K562 (cell line): ENCODE measurements at regions not wholly inside any gene's neighbourhood (a gene's known extent, or its start where the extent isn't known, plus 50 kb on each side); places are given as distances from the start of the nearest gene placed in this dataset.

Source experiments
- ATAC-seq: fragments of 200-7000 bp; cut with Tn5 transposase; 3 replicates; pipeline ENCODE4 v1.9.1; 2020; ENCODE audit warnings: moderate library complexity
- BruUV-seq: library from RNA; stranded (reverse); fragments of 400-500 nt; replicated peaks from 2 replicates; lab custom pipeline; 2021; lab: Mats Ljungman, UMichigan
- CTCF ChIA-PET: fragments of 300-600 bp; formaldehyde crosslinking; extraction: SDS; loops from one replicate; lab custom pipeline; 2021; ENCODE audit warnings: low intra/inter-chr PET ratio; lab: Yijun Ruan, JAX
- POLR2A ChIA-PET: fragments of 300-600, 350-650 bp; sonication (Branson Sonifier 250); formaldehyde crosslinking; extraction: SDS; loops from one replicate; lab custom pipeline; 2021; ENCODE audit warnings: antibody characterized with exemption, inconsistent platforms; lab: Yijun Ruan, JAX
- DNase-seq, 4 experiments: peaks; one replicate each; pipeline versions ENCODE4 v3.0.0 to v3.0.0-alpha.2; 2011 to 2018; ENCODE audit warnings: low spot score in 3 of 4, mixed read lengths in 3 of 4; ENCODE audit errors: extremely low read depth in 1 of 4
- FAIRE-seq: peaks from 2 replicates; lab custom pipeline; 2011; peaks lifted over from hg19 to GRCh38; lab: Jason Lieb, UNC
- H2AFZ ChIP-seq: 2 replicates; pipeline ENCODE4 v1.6.0; 2011; ENCODE audit warnings: low read depth, low read length, control low read depth, inconsistent platforms
- H3K27ac ChIP-seq: fragments of 200-600 bp; 3 replicates; pipeline ENCODE4 v1.8.0; 2011; ENCODE audit warnings: low read depth, mild to moderate bottlenecking, control low read depth, inconsistent platforms, low read length, moderate library complexity, mixed read lengths; ENCODE audit errors: extremely low read depth
- H3K27me3 ChIP-seq, 2 experiments: fragments of 300-600 bp in 1 of 2; 2 replicates in 1 of 2; 3 replicates in 1 of 2; pipeline versions ENCODE4 v1.6.0 to v1.8.0; 2011; ENCODE audit warnings: inconsistent platforms in 2 of 2, low read length in 2 of 2, mild to moderate bottlenecking in 1 of 2, mixed read lengths in 1 of 2, moderate library complexity in 1 of 2; ENCODE audit not compliant: control insufficient read depth in 2 of 2, insufficient read depth in 2 of 2
- H3K36me3 ChIP-seq: fragments of 300-600 bp; 3 replicates; pipeline ENCODE4 v1.8.0; 2011; ENCODE audit warnings: mild to moderate bottlenecking, low read length, inconsistent platforms; ENCODE audit not compliant: control insufficient read depth, insufficient read depth
- H3K4me1 ChIP-seq, 2 experiments: fragments of 200-600 bp in 1 of 2; replicated peaks in 1 of 2; 2 replicates in 1 of 2; 3 replicates in 1 of 2; pipeline versions ENCODE4 v1.5.1 to v1.8.0; 2011; ENCODE audit warnings: inconsistent platforms in 2 of 2, low read length in 2 of 2, mild to moderate bottlenecking in 1 of 2, mixed read lengths in 1 of 2, moderate library complexity in 1 of 2; ENCODE audit not compliant: control insufficient read depth in 2 of 2, insufficient read depth in 2 of 2
- H3K4me2 ChIP-seq: 2 replicates; pipeline ENCODE4 v1.6.1; 2011; ENCODE audit warnings: low read length, control low read depth, inconsistent platforms, mixed read lengths; ENCODE audit not compliant: insufficient read depth
- H3K4me3 ChIP-seq: fragments of 200-600 bp; sonication (generic), shearing (Covaris generic); 2 replicates; pipeline ENCODE4 v1.5.1; 2016; ENCODE audit warnings: control low read depth, inconsistent platforms
- H3K79me2 ChIP-seq: fragments of 200-600 bp; 3 replicates; pipeline ENCODE4 v1.8.0; 2011; ENCODE audit warnings: low read length, inconsistent platforms; ENCODE audit not compliant: control insufficient read depth, insufficient read depth
- H3K9ac ChIP-seq, 2 experiments: 2 replicates each; pipeline versions ENCODE4 v1.6.0 to v1.6.1; 2011; ENCODE audit warnings: low read depth in 2 of 2, low read length in 2 of 2, control low read depth in 1 of 2, inconsistent platforms in 1 of 2, mild to moderate bottlenecking in 1 of 2, mixed read lengths in 1 of 2; ENCODE audit not compliant: insufficient read depth in 1 of 2
- H3K9me1 ChIP-seq: one replicate; pipeline ENCODE4 v1.6.0; 2011; ENCODE audit warnings: inconsistent platforms, mild to moderate bottlenecking, low read length, moderate library complexity; ENCODE audit not compliant: control insufficient read depth, insufficient read depth
- H3K9me3 ChIP-seq: replicated peaks from 2 replicates; pipeline ENCODE4 v1.5.1; 2011; ENCODE audit warnings: low read depth, low read length, inconsistent platforms; ENCODE audit not compliant: control insufficient read depth, insufficient read depth
- H4K20me1 ChIP-seq: replicated peaks from 2 replicates; pipeline ENCODE4 v1.6.1; 2011; ENCODE audit warnings: low read length, inconsistent platforms, mixed read lengths; ENCODE audit not compliant: control insufficient read depth, insufficient read depth
- MYNN ChIP-seq, 2 experiments: sonication (generic); formaldehyde crosslinking in 1 of 2; IDR thresholded peaks; 2 replicates each; pipeline versions ENCODE4 v1.5.0 to v1.6.1; 2016 to 2020; ENCODE audit warnings: antibody characterized with exemption in 1 of 2, missing genetic modification reagents in 1 of 2
- RAD21 ChIP-seq, 2 experiments: fragments of 250-450 bp in 1 of 2; fragments of 450-650 bp in 1 of 2; sonication (Bioruptor Pico) in 1 of 2; formaldehyde crosslinking in 1 of 2; IDR thresholded peaks in 1 of 2; conservative IDR thresholded peaks in 1 of 2; 2 replicates each; pipeline versions ENCODE4 v1.4.0 to v1.8.0; 2020 to 2022; ENCODE audit warnings: mild to moderate bottlenecking in 2 of 2, moderate library complexity in 1 of 2
- SRSF7 ChIP-seq: fragments of 200-400 bp; formaldehyde crosslinking; optimal IDR thresholded peaks from 2 replicates; pipeline ENCODE3; 2017; ENCODE audit warnings: mild to moderate bottlenecking, low read depth, low read length
- ZFP1 ChIP-seq: fragments of 450-650 bp; formaldehyde crosslinking; IDR thresholded peaks from 2 replicates; pipeline ENCODE4 v1.4.0; 2020; ENCODE audit warnings: mild to moderate bottlenecking, mixed read lengths
- ZNF77 ChIP-seq: fragments of 250-450 bp; sonication (Bioruptor Pico); IDR thresholded peaks from 2 replicates; pipeline ENCODE4 v1.5.0; 2020
- WGBS: fragments of 100-300 bp; shearing (Covaris generic); methylation state at CpG from one replicate; pipeline ENCODE4 v1.1.6; 2016; ENCODE audit warnings: low coverage, mixed read lengths; ENCODE audit not compliant: insufficient coverage; ENCODE audit errors: missing lambda C conversion rate; 5-methylcytosine and 5-hydroxymethylcytosine counted together
- in situ Hi-C: fragments of 300-500 bp; cut with MboI; formaldehyde crosslinking; loops from 4 replicates; pipeline ENCODE4 v1.15.0; 2018; ENCODE audit warnings: inconsistent platforms, mixed read lengths
- intact Hi-C: fragments of 100-400 bp; cut with micrococcal nuclease; formaldehyde crosslinking; loops from 2 replicates; pipeline ENCODE4 v1.14.2; 2022
- TF ChIP-seq, protein P1 (sequence below): fragments of 250-450 bp; sonication (Bioruptor Pico); IDR thresholded peaks from 2 replicates; pipeline ENCODE4 v1.8.0; 2021; ENCODE audit warnings: mild to moderate bottlenecking, moderate library complexity
- TF ChIP-seq, protein P2 (sequence below): fragments of 450-650 bp; conservative IDR thresholded peaks from 2 replicates; pipeline ENCODE4 v1.6.1; 2016; ENCODE audit warnings: missing genetic modification characterization, low read depth, mild to moderate bottlenecking, missing compliant biosample characterization, moderate library complexity
- TF ChIP-seq, protein P3 (sequence below): fragments of 250-450 bp; sonication (Bioruptor Pico); IDR thresholded peaks from 2 replicates; pipeline ENCODE4 v1.8.0; 2021; ENCODE audit warnings: borderline replicate concordance, mild to moderate bottlenecking, moderate library complexity; ENCODE audit not compliant: poor library complexity, severe bottlenecking
- TF ChIP-seq, protein P4 (sequence below): fragments of 450-650 bp; formaldehyde crosslinking; conservative IDR thresholded peaks from 2 replicates; pipeline ENCODE4 v1.4.0; 2022; ENCODE audit warnings: mild to moderate bottlenecking, missing genetic modification characterization
- TF ChIP-seq, protein P5 (sequence below): sonication (generic); formaldehyde crosslinking; IDR thresholded peaks from 2 replicates; pipeline ENCODE4 v1.8.1; 2023; ENCODE audit warnings: missing genetic modification reagents, mild to moderate bottlenecking, borderline replicate concordance

DNA sequence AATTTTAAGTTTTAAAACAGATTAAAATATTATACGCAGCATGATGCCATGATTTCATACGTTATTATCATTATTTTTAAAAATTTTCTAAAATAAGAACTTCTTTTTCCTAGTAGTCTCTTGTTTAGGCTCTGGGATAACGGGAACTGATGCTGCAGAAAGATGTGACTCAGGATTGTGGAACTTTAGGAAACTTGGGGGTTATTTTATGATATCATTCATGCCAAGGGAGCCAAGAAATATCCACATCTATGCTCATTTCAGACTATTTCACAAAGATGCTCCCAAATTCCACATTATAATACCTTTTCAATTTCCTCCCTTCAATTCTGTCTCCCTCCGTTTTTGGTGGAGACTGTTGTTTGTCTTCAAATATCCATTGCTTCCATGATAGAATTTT lies 236.4 kb downstream of the HS3ST3A1 start (continued):
- TF ChIP-seq, protein P1, sequence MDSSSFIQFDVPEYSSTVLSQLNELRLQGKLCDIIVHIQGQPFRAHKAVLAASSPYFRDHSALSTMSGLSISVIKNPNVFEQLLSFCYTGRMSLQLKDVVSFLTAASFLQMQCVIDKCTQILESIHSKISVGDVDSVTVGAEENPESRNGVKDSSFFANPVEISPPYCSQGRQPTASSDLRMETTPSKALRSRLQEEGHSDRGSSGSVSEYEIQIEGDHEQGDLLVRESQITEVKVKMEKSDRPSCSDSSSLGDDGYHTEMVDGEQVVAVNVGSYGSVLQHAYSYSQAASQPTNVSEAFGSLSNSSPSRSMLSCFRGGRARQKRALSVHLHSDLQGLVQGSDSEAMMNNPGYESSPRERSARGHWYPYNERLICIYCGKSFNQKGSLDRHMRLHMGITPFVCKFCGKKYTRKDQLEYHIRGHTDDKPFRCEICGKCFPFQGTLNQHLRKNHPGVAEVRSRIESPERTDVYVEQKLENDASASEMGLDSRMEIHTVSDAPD: no peak
- TF ChIP-seq, all 486 proteins: peak for 0

DNA sequence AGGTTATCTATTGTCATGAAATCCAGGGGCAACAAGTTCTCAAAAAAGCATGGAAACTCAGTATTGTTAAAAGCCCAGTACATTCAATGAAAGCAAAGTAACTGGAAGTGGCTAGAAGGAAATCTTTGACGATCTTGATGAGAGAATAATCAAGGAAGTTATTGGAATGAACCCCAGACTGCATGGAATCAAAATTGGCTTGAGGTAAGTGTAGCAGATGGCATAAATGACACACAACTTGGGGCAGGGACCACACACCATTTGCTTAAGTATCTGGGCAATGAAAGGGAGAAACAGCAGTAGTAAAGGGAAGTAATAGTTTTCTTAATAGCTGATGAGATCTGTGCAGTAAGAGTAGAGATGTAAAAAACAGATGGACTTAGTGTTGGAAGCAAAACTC lies 238.0 kb downstream of the HS3ST3A1 start:
- H3K9me1 ChIP-seq: no peaks in the 10 kb centered on the region
- POLR2A ChIA-PET: interaction anchor here (1.2 kb wide), 1 partner anchor 11 kb away, joined by 3 read pairs; no protein-coding TSS in a partner anchor
- no peaks in the 10 kb centered on the region for H4K20me1 ChIP-seq
- no peak overlapping the region for H2AFZ ChIP-seq
- no CpG with 5 or more reads among the region's 1 CpG for WGBS
- no peak for ATAC-seq
- H3K27ac ChIP-seq: no peak overlapping the region
- no peaks in the 10 kb centered on the region for H3K79me2 ChIP-seq
- no peaks in the 10 kb centered on the region for H3K9me3 ChIP-seq
- no peak for FAIRE-seq
- no peak overlapping the region for H3K9ac ChIP-seq
- intact Hi-C loops: no loop called here
- H3K36me3 ChIP-seq: no peaks in the 10 kb centered on the region
- in situ Hi-C loops: no loop called here
- BruUV-seq: no TSS peak
- DNase-seq: no peak
- H3K4me3 ChIP-seq: no peak overlapping the region
- H3K4me1 ChIP-seq: no peaks in the 10 kb centered on the region
- H3K27me3 ChIP-seq: no peaks in the 10 kb centered on the region
- H3K4me2 ChIP-seq: no peak overlapping the region
- CTCF ChIA-PET: no interaction called here
- TF ChIP-seq RAD21 (CRISPR knock-in tag; conservative IDR thresholded peaks at IDR 0.05 in 1 of 2, IDR thresholded peaks at IDR 0.05 in 1 of 2) (no peak), ZNF77 (CRISPR knock-in tag) (no peak), SRSF7 (no peak), ZFP1 (CRISPR knock-in tag) (no peak), MYNN (IDR thresholded peaks at IDR 0.05) (no peak), MYNN (CRISPR knock-in tag; IDR thresholded peaks at IDR 0.05) (no peak)
- TF ChIP-seq, protein P2, sequence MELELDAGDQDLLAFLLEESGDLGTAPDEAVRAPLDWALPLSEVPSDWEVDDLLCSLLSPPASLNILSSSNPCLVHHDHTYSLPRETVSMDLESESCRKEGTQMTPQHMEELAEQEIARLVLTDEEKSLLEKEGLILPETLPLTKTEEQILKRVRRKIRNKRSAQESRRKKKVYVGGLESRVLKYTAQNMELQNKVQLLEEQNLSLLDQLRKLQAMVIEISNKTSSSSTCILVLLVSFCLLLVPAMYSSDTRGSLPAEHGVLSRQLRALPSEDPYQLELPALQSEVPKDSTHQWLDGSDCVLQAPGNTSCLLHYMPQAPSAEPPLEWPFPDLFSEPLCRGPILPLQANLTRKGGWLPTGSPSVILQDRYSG (tag): no peak
- TF ChIP-seq, protein P3, sequence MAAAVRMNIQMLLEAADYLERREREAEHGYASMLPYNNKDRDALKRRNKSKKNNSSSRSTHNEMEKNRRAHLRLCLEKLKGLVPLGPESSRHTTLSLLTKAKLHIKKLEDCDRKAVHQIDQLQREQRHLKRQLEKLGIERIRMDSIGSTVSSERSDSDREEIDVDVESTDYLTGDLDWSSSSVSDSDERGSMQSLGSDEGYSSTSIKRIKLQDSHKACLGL (CRISPR knock-in tag): no peak
- TF ChIP-seq, protein P4, sequence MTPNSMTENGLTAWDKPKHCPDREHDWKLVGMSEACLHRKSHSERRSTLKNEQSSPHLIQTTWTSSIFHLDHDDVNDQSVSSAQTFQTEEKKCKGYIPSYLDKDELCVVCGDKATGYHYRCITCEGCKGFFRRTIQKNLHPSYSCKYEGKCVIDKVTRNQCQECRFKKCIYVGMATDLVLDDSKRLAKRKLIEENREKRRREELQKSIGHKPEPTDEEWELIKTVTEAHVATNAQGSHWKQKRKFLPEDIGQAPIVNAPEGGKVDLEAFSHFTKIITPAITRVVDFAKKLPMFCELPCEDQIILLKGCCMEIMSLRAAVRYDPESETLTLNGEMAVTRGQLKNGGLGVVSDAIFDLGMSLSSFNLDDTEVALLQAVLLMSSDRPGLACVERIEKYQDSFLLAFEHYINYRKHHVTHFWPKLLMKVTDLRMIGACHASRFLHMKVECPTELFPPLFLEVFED (CRISPR knock-in tag): no peak
- TF ChIP-seq, protein P5, sequence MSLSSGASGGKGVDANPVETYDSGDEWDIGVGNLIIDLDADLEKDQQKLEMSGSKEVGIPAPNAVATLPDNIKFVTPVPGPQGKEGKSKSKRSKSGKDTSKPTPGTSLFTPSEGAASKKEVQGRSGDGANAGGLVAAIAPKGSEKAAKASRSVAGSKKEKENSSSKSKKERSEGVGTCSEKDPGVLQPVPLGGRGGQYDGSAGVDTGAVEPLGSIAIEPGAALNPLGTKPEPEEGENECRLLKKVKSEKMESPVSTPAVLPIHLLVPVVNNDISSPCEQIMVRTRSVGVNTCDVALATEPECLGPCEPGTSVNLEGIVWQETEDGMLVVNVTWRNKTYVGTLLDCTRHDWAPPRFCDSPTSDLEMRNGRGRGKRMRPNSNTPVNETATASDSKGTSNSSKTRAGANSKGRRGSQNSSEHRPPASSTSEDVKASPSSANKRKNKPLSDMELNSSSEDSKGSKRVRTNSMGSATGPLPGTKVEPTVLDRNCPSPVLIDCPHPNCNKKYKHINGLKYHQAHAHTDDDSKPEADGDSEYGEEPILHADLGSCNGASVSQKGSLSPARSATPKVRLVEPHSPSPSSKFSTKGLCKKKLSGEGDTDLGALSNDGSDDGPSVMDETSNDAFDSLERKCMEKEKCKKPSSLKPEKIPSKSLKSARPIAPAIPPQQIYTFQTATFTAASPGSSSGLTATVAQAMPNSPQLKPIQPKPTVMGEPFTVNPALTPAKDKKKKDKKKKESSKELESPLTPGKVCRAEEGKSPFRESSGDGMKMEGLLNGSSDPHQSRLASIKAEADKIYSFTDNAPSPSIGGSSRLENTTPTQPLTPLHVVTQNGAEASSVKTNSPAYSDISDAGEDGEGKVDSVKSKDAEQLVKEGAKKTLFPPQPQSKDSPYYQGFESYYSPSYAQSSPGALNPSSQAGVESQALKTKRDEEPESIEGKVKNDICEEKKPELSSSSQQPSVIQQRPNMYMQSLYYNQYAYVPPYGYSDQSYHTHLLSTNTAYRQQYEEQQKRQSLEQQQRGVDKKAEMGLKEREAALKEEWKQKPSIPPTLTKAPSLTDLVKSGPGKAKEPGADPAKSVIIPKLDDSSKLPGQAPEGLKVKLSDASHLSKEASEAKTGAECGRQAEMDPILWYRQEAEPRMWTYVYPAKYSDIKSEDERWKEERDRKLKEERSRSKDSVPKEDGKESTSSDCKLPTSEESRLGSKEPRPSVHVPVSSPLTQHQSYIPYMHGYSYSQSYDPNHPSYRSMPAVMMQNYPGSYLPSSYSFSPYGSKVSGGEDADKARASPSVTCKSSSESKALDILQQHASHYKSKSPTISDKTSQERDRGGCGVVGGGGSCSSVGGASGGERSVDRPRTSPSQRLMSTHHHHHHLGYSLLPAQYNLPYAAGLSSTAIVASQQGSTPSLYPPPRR (CRISPR knock-in tag): no peak
